T-helper 9 cell (primary cell): ENCODE measurements at regions not wholly inside any gene's neighbourhood (a gene's known extent, or its start where the extent isn't known, plus 50 kb on each side); places are given as distances from the start of the nearest gene placed in this dataset.
"Not testable (repeated sequence)": the region's sequence is repeated elsewhere in the genome, so short reads cannot be mapped to it uniquely, and the experiment has no call there.

Experiments
- DNase-seq: peaks from one replicate; pipeline ENCODE4 v3.0.0-alpha.2; 2020

DNA sequence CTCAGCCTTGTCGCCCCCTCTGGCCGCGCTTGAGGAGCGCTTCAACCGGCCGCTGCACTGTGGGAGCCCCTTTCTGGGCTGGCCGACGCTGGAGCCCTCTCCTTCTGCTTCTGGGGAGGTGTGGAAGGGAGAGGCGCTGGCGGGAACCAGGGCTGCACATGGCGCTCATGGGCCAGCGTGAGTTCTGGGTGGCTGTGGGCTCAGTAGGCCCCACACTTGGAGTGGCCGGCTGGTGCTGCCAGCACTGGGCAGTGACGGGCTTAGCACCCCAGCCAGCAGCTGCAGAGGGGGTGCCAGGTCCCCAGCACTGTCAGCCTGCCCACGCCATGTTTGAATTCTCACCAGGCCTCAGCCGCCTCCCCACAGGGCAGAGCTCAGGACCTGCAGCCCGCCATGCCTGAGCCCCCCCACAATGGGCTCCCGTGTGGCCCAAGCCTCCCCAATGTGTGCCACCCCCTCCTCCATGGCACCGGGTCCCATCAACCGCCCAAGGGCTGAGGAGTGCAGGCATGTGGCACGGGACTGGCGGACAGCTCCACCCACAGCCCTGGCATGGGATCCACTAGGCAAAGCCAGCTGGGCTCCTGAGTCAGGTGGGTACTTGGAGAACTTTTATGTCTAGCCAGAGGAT, 615.2 kb downstream of the TRIML1 start:
- DNase-seq: no peak

DNA sequence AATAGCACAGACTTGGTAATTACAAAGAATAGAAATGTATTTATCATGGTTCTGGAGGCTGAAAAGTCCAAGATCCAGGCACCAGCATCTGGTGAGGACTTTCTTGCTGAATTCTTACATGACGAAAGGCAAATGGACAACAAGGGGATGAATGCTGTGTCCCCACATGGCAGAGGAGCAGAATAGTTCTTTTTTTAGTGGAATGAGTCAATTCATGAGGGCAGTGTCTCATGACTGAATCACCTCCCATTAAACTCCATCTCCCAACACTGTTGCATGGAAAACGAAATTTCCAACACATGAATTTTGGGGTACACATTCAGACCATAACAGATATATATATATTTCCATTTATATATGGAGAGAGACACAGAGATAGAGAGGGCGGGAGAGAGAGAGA, 628.3 kb downstream of the TRIML1 start:
- DNase-seq: no peak

DNA sequence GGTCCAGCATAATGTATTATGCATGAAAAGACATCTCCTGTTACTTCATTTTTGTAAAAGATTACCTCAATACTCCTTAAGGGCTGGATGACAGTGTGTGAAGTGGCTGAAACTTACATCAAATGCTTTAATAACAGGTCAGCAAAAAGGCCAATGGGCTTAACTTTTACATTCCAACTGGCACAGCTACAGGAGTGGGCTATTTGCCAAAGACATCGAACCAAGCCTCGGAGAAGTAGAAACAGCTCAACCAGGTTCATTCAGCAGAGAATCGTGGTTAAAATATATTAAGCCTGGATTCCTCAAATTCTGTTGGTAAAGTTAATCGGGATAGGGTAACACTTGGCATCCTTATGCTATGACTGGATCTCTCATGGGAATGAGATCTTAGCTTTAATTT, 639.7 kb downstream of the TRIML1 start:
- DNase-seq: no peak

DNA sequence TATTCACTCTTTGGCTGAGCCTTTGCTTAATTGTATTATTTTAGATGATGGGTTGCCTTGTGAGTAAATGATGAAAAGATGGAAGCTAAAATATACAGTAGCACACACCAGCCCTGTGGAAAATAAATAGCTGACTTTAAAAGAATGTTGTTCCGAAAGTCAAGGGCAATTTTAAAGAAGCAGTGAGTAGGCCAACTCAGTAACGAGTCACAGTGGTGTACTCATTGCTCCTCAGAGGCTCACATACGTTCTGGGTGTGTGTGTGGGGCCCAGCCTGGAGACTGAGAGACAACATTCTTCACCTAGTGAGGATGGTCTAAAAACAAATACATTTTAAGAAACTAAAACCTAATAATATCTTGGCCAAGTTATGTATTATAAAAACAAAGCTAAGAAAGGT, 640.3 kb downstream of the TRIML1 start:
- DNase-seq: no peak

DNA sequence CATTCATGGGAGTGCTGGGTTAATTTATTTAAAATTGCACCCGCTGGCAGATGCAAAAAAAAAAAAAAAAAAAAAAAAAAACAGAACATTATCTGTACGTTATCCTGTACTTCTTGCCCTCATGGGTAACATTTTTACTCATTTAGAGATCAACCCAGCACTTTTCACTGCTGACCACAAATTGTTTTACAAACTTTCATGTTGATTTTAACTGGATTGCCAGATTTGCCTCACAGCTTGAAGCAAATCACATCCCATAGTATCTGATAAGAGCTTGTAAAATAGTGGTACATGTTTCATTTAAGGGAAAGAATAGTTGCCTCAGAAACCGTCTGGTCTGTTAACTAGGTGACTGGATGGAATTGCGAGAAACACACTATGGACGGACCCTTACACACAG, 640.8 kb downstream of the TRIML1 start:
- DNase-seq: no peak

DNA sequence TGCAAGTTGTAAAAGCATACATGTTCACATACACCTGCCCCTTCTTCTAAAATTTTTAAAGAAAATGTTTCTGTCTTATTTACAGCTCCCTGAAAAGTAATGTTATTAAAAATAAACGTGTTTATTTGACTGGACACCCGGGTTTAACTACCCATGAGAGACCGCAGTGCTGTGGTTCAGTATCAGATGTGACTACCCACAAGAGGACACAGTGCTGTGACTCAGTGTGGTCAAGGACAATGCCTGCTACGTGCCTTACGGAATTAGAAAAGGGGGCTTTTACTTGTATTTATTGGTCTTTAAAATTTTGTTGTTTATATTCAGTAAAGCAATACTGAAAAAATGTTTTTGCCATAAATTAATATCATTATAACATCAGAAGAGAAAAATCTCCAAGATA, 641.4 kb downstream of the TRIML1 start:
- no peak for DNase-seq

DNA sequence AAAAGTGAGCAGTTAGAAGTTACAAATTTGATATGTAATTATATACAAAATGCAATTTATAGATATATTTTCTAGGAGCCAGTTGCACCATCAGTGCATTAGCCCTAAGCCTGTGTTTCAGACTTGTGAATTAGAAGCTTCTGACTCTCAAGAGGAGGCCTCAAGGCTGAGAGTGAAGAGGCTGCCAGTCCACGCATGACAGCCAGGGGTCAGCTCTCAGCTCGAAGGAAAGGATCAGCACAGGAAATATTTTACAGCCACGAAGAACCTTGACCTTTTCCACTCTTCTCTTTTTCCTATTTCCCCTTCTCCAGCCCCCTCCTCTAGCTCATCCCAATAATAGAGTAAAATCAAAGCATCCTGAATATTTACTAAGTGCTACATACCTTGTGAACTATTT, 642.4 kb downstream of the TRIML1 start:
- DNase-seq: no peak

DNA sequence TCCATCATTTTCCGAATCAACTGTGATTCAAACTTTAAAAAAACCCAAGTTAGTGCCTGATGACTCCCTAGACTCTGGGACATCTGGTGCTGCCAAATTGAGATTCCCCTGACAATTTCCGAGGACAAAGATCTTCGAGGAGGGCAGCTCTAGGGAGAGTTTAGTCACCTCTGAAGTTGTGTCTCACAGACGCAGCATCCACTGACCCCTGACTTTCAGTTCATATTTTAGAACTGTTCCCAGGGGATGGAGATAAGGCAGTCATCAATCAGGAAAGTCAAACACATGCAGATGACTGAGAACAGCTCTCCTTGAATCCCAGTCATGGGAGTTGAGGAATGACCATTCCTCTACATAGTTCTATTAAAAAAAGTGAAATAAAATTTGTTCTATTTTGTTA, 643.9 kb downstream of the TRIML1 start:
- no peak for DNase-seq

- no peak for DNase-seq
Observed at GRCh38 chr4:188783606-188784160, 644.4 kb downstream of the TRIML1 start.

- DNase-seq: not testable (repeated sequence)
Observed at GRCh38 chr4:188796600-188796999, 657.4 kb downstream of the TRIML1 start.

DNA sequence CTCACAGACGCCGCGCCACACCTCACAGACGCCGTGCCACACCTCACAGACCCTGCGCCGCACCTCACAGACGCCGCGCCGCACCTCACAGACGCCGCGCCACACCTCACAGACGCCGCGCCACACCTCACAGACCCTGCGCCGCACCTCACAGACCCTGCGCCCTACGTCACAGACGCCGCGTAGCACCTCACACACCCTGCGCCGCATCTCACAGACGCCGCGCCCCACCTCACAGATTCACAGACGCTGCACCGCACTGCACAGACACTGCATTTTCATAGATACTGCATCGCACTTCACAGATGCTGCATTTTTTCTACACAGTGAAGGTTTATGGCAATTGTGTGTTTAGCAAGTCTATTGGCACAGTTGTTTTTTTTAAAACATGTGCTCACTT, 657.8 kb downstream of the TRIML1 start:
- not testable (repeated sequence) for DNase-seq

DNA sequence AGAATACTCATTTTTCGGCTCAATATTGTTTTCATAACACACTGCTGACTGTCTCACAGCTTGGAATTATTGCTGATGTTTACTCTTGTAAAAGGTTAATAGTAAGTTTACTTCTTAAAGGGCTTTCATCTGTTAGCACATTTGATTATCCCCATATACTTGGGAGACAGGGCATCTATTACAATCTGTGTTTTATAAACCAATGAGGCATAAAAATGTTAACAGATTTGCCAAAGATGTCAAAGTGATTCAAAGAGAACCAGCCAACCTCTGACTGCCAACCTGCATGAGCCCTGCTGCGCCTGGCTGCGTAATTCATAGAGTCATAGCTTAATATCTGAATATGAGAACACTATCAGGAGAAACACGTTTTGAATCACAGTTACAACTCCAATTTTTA, 665.6 kb downstream of the TRIML1 start:
- DNase-seq: no peak

GRCh38 chr4:188811121-188811520, 671.9 kb downstream of the TRIML1 start:
- no peak for DNase-seq

DNA sequence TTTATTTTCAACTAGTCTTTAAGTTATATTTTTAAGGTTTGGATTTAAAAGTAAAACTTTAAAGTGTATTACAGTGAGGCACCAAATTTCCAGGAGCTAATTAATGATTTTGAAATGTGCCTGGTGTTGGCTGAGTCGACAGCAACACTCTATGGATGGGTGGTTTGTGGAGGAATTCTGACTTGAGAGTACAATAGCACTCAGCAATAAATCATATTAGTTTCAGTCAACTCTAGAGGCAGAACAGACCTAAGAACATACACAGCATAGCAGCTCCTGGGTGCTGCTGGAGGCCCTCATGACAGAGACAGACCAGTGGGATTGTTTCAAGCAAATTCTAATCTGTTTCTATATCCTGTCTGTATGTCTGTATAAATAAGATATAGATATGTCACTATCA, 673.4 kb downstream of the TRIML1 start:
- DNase-seq: no peak

GRCh38 chr4:188818300-188818699, 679.1 kb downstream of the TRIML1 start:
- DNase-seq: no peak

DNA sequence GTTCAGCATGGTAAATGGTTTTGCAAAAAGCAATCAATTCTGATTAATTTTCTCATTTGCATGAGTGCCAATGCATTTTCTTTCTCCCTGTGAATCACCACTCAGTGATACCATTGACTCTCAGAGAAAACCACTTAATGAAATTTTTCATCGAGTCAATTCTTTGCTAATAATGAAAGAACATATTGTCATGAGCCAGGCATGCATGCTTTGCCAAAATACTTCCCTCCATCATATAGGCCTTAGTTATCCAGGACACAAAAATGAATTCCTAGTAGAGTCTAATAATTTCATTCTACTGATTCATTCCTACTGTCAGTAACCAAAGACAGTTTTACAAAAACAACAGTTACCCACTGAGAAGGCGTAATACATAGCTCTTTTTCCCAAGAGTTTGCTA, 680.0 kb downstream of the TRIML1 start:
- DNase-seq: no peak

DNA sequence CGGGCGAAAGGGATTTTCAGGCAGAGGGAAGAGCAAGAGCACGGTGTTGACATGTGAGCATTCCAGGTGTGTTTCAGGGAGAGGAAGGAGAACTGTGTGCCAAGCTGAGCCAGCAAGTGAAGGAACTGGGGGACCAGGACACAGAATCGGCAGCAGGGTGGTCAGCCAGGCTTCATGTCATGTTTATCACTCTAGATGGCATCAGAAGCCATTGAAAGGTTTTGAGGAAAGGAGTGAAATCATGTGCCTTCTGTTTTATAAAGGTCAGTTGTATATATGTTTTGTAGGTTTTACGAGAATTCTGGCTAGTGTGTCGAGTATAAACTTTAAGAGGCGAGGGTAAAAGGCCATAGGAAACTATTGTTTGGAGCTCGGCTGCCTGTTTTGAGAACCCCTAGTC, 682.3 kb downstream of the TRIML1 start:
- no peak for DNase-seq

- DNase-seq: no peak
Observed at GRCh38 chr4:188822698-188823097, 683.5 kb downstream of the TRIML1 start.

GRCh38 chr4:188824553-188824952, 685.3 kb downstream of the TRIML1 start:
- DNase-seq: no peak

GRCh38 chr4:188826393-188826792, 687.2 kb downstream of the TRIML1 start:
- DNase-seq: no peak

GRCh38 chr4:188839704-188840103, 700.5 kb downstream of the TRIML1 start:
- DNase-seq: no peak

DNA sequence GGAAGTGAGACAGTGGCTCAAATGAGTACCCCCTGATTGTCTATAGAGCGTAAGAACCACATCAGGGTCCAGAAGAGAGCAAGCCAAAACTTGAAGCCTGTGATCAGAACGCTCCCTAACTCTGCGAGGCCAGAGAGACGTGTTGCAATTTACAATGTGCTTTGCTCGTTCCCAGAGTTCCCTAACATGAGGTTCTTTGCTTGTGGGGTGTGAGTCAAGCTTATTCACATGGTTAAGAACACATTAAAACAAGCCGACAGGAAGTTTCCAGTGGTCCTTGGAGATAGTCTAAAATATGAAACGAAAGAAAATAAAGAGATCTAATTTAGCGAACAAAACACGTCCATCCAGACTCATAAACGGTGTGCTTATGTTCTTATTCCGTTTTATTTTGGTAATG, 702.3 kb downstream of the TRIML1 start:
- DNase-seq: no peak

GRCh38 chr4:188854436-188854835, 715.2 kb downstream of the TRIML1 start:
- no peak for DNase-seq

DNA sequence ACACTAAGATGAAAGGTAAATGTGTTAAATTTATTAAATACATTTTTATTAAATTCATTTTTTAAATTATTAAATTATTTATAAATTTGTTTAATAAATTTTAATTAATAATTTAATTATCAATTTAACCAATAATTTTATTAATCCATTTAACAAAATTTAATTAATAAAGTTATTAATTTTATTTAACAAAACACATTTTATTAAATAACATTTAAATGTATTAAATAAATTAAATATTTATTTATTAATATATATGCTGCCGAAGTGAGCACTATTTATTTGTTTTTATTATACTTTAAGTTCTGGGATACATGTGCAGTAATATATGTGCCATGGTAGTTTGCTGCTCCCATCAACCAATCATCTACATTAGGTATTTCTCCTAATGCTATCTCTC, 719.5 kb downstream of the TRIML1 start:
- no peak for DNase-seq

GRCh38 chr4:188864741-188865140, 725.5 kb downstream of the TRIML1 start:
- DNase-seq: no peak
